Transverse colon (tissue), 4 donors: ENCODE measurements at regions not wholly inside any gene's neighbourhood (a gene's known extent, or its start where the extent isn't known, plus 50 kb on each side); places are given as distances from the start of the nearest gene placed in this dataset.
A peak's percentile ranks its signal among the peaks of the same experiment; 100 is the strongest.

Source experiments
- DNase-seq: peaks from one replicate; pipeline ENCODE4 v3.0.0-alpha.2; 2019
- H3K27ac ChIP-seq, 4 donors: fragments of 200-600 bp; sonication (generic); 2 replicates each; pipeline ENCODE4 v1.5.1; 2016 to 2018; ENCODE audit warnings: inconsistent platforms in 4 of 4
- H3K27me3 ChIP-seq: fragments of 200-600 bp; sonication (generic); 2 replicates; pipeline ENCODE4 v1.5.1; 2017; ENCODE audit warnings: inconsistent platforms
- H3K36me3 ChIP-seq, 4 donors: fragments of 200-600 bp; sonication (generic); 2 replicates each; pipeline ENCODE4 v1.5.1; 2017 to 2019; ENCODE audit warnings: inconsistent platforms in 4 of 4
- H3K4me1 ChIP-seq, 4 donors: fragments of 200-600 bp; sonication (generic); 2 replicates each; pipeline ENCODE4 v1.5.1; 2017 to 2020; ENCODE audit warnings: inconsistent platforms in 4 of 4
- H3K4me3 ChIP-seq, 4 donors: fragments of 200-600 bp; sonication (generic); 1 replicate in 1 of 4; 2 replicates in 3 of 4; pipeline versions ENCODE4 v1.5.1 to v1.6.1; 2017 to 2019; ENCODE audit warnings: inconsistent platforms in 4 of 4
- H3K9me3 ChIP-seq, 2 donors: fragments of 200-600 bp; sonication (generic); 2 replicates each; pipeline ENCODE4 v1.5.1; 2017 to 2019; ENCODE audit warnings: inconsistent platforms in 2 of 2
- EP300 ChIP-seq: sonication (generic); formaldehyde crosslinking; IDR thresholded peaks from one replicate; pipeline ENCODE4 v1.6.1; 2017; ENCODE audit warnings: antibody characterized with exemption, low read depth
- POLR2A ChIP-seq: fragments of 450-650 bp; IDR thresholded peaks from one replicate; pipeline ENCODE4 v1.6.1; 2016; ENCODE audit warnings: antibody characterized with exemption, mild to moderate bottlenecking, moderate library complexity
- POLR2AphosphoS5 ChIP-seq, 3 donors: sonication (generic); formaldehyde crosslinking; IDR thresholded peaks; one replicate each; pipeline ENCODE4 v1.6.1; 2016; ENCODE audit warnings: antibody characterized with exemption in 3 of 3
- WGBS, 2 donors: methylation state at CpG; one replicate each; pipeline ENCODE4 v1.1.5; 2018; ENCODE audit warnings: low coverage in 1 of 2; 5-methylcytosine and 5-hydroxymethylcytosine counted together
- in situ Hi-C, 4 donors: fragments of 200-750 bp; cut with MboI; loops; one replicate each; pipeline versions ENCODE4 v1.15.0 to v1.15.1; 2017; ENCODE audit warnings: low sequenced_read_pairs in 3 of 4, low pct_ligation_motif_present in 1 of 4, low pct_unique_long_range_greater_than_20kb in 1 of 4
- intact Hi-C: fragments of 100-400 bp; cut with DNase I; formaldehyde crosslinking; loops from one replicate; pipeline ENCODE4 v1.15.1; 2023; ENCODE audit warnings: low total_unique reads
- TF ChIP-seq, protein P1 (sequence below), 5 experiments: fragments of 200-600 bp in 3 of 5; fragments of 450-650 bp in 2 of 5; sonication (generic) in 3 of 5; IDR thresholded peaks; 1 replicate in 2 of 5; 2 replicates in 3 of 5; pipeline ENCODE4 v1.5.1; 2016 to 2017; ENCODE audit warnings: antibody characterized with exemption in 5 of 5, inconsistent platforms in 3 of 5, mild to moderate bottlenecking in 2 of 5, moderate library complexity in 1 of 5

DNA sequence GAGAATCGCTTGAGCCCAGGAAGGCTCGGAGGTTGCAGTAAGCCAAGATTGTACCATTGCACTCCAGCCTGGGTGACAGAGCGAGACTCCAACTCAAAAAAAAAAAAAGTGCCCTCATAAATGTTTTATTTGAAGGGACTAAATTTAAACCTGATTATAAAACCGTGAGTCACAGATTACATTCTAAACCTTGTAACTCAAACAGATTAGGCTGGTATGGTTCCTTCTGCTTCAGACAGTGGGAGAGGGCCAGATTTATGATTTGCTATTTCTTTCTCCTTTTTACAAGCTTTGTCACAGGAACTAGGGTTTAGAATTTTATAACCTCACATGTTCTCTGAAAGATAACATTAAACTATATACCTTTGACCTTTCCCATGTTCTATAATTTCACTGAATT is 801.2 kb upstream of the ZWINT start:
- no peak for DNase-seq
- TF ChIP-seq, protein P1, sequence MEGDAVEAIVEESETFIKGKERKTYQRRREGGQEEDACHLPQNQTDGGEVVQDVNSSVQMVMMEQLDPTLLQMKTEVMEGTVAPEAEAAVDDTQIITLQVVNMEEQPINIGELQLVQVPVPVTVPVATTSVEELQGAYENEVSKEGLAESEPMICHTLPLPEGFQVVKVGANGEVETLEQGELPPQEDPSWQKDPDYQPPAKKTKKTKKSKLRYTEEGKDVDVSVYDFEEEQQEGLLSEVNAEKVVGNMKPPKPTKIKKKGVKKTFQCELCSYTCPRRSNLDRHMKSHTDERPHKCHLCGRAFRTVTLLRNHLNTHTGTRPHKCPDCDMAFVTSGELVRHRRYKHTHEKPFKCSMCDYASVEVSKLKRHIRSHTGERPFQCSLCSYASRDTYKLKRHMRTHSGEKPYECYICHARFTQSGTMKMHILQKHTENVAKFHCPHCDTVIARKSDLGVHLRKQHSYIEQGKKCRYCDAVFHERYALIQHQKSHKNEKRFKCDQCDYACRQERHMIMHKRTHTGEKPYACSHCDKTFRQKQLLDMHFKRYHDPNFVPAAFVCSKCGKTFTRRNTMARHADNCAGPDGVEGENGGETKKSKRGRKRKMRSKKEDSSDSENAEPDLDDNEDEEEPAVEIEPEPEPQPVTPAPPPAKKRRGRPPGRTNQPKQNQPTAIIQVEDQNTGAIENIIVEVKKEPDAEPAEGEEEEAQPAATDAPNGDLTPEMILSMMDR (IDR thresholded peaks at IDR 0.05): no peak
- TF ChIP-seq POLR2AphosphoS5 (IDR thresholded peaks at IDR 0.05): peak in 1 of 3 donors; percentile 26
- WGBS, 2 donors: 0 to 34% methylated on average over 1 to 4 of the region's 4 CpGs

DNA sequence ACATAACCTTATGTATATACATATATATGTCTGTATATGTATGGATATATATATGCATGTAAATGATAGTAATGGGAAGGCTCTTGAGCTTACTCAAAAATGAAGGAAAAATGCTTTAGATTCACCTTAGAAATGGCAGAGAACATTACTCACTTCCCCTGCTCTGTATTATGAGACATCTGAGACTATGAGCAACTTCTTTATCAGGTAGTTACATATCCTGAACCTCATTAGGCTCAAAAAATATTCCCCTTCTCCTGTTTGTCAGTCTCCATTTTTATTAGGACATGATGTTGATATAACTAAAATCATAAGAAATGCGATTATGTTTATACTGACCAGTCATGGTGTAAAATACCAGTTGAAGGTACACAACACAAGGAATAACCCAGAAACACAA is 800.1 kb upstream of the ZWINT start:
- Histone ChIP-seq H3K9me3 (no peaks in the 10 kb centered on the region), H3K27me3 (no peaks in the 10 kb centered on the region), H3K27ac (no peak overlapping the region), H3K4me3 (no peak overlapping the region), H3K36me3 (no peaks in the 10 kb centered on the region), H3K4me1 (peaks cover 0 to 23% (median 8%) of the 10 kb centered on the region in 4 donors)
- WGBS, 2 donors: 67 to 90% methylated on average over 1 of the region's 1 CpG
- intact Hi-C loops (no loop called here), in situ Hi-C loops (no loop called here)
- DNase-seq: no peak
- TF ChIP-seq, protein P1 (IDR thresholded peaks at IDR 0.05): no peak
- TF ChIP-seq POLR2AphosphoS5 (IDR thresholded peaks at IDR 0.05) (no peak), EP300 (no peak), POLR2A (no peak)

More for the DNA sequence above, 801.2 kb upstream of the ZWINT start:
- no peaks in the 10 kb centered on the region for H3K27me3 ChIP-seq
- no peak overlapping the region for H3K4me3 ChIP-seq
- intact Hi-C loops: no loop called here
- H3K4me1 ChIP-seq: peaks cover 0 to 23% (median 8%) of the 10 kb centered on the region in 4 donors
- no peaks in the 10 kb centered on the region for H3K9me3 ChIP-seq
- in situ Hi-C loops: no loop called here
- H3K36me3 ChIP-seq: no peaks in the 10 kb centered on the region
- H3K27ac ChIP-seq: peak overlapping the region; percentile 22 to 56 (median 52)

DNA sequence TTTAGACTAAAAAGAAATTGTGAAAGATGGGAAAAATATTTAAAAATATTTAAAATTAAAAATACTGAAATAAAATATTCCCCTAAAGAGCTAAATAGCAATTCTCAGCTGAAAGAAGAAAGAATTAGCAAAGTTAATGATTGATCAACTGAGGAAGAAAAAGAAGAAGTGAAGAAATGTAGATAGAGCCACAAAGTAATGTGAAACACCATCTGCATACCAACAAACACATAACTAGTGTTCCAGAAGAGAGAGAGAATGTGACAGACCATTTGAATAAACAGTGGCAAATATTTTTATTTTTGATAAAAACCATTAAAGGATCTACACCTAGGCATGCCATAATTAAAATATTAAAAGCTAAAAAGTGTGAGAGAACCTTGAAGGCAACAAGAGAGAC is 784.5 kb upstream of the ZWINT start:
- intact Hi-C loops: no loop called here
- Histone ChIP-seq H3K4me3 (no peak overlapping the region), H3K9me3 (no peaks in the 10 kb centered on the region), H3K4me1 (no peaks in the 10 kb centered on the region), H3K27me3 (no peaks in the 10 kb centered on the region), H3K36me3 (no peaks in the 10 kb centered on the region), H3K27ac (no peak overlapping the region)
- TF ChIP-seq POLR2A (no peak), POLR2AphosphoS5 (IDR thresholded peaks at IDR 0.05) (no peak), EP300 (no peak)
- TF ChIP-seq, protein P1 (IDR thresholded peaks at IDR 0.05): no peak
- DNase-seq: no peak
- in situ Hi-C loops: no loop called here

DNA sequence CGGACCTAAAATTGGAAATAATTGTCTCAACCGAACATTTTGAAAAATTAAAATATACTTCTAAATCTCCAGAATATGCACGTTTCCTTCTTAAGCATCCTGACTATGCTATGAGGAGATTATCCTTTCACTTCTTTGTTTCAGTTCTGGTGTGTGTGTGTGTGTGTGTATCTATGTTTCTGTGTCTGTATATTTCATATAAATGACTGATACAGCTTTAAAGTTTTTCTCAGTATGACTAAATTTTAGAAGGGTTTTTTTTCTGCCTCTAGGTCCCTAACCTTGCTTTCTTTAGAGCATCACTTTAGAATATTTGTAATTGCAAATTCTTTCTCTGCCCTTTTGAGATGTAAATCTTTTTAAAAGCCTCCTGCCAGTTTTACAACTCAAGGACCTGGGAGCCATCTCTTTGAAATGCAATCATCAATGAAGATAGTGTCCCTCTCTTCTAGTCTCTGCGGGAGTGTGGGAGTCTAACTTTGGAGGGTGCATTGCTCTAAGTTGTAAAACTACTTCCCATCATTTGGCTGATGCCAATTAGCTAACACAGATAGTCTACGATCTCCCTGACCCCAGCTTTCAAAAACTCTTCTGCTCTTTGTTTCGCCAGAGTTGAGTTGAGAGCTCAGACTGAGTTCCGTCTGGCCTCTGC is 782.0 kb upstream of the ZWINT start:
- TF ChIP-seq, protein P1 (IDR thresholded peaks at IDR 0.05): no peak
- TF ChIP-seq EP300 (no peak), POLR2AphosphoS5 (IDR thresholded peaks at IDR 0.05) (no peak), POLR2A (no peak)
- Histone ChIP-seq H3K27ac (no peak overlapping the region), H3K36me3 (no peaks in the 10 kb centered on the region), H3K4me3 (no peak overlapping the region), H3K4me1 (no peaks in the 10 kb centered on the region), H3K9me3 (no peaks in the 10 kb centered on the region), H3K27me3 (no peaks in the 10 kb centered on the region)
- DNase-seq: no peak
- WGBS, 2 donors: 38 to 58% methylated on average over 7 of the region's 7 CpGs
- intact Hi-C loops (no loop called here), in situ Hi-C loops (no loop called here)
